Mesothelial cell of epicardium (in vitro differentiated cells): ENCODE measurements at regions not wholly inside any gene's neighbourhood (a gene's known extent, or its start where the extent isn't known, plus 50 kb on each side); places are given as distances from the start of the nearest gene placed in this dataset.
"Not testable (repeated sequence)": the region's sequence is repeated elsewhere in the genome, so short reads cannot be mapped to it uniquely, and the experiment has no call there.

Experiments used
- DNase-seq, 2 experiments: peaks; one replicate each; pipeline ENCODE4 v3.0.0; 2021; ENCODE audit warnings: low spot score in 2 of 2; ENCODE audit not compliant: unreplicated experiment in 2 of 2
- H3K27ac Mint-ChIP-seq: 2 replicates; pipeline ENCODE4 v1.8.0; 2021; ENCODE audit warnings: mixed read lengths
- H3K27me3 Mint-ChIP-seq: 2 replicates; pipeline ENCODE4 v1.8.0; 2021; ENCODE audit warnings: low read depth, mixed read lengths
- H3K36me3 Mint-ChIP-seq: 2 replicates; pipeline ENCODE4 v1.8.0; 2021; ENCODE audit warnings: mixed read lengths
- H3K4me1 Mint-ChIP-seq: 2 replicates; pipeline ENCODE4 v1.8.0; 2021; ENCODE audit warnings: mixed read lengths
- H3K4me3 Mint-ChIP-seq: 2 replicates; pipeline ENCODE4 v1.8.0; 2021; ENCODE audit warnings: mild to moderate bottlenecking, moderate library complexity, mixed read lengths
- H3K9me3 Mint-ChIP-seq: 2 replicates; pipeline ENCODE4 v1.8.0; 2021; ENCODE audit warnings: mixed read lengths
- CTCF ChIP-seq: fragments of 200-600 bp; sonication (generic); IDR thresholded peaks from one replicate; pipeline ENCODE4 v1.5.0; 2021; ENCODE audit warnings: antibody characterized with exemption; ENCODE audit not compliant: unreplicated experiment

DNA sequence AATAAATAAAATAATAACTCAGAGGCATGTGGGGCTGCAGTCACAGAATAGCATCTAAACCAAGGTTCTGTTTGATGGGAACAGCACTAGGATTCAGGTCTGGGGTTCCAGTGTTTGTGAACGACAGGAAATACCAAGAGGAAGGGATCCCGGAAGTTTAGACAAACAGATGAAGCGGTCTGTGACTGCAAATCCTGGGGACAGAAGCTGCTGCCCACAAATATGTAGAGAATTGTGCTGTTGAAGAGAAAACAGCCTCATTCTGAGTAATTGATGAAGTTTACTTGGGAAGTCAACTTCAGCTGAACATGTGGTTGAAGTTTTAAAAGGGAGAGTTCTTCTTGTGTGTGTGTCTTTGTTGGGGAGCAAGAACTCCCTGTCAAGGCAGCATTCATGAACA is 98.4 kb upstream of the TBX5 start:
- peaks cover 26% of the 10 kb centered on the region for H3K4me1 Mint-ChIP-seq
- no peaks in the 10 kb centered on the region for H3K9me3 Mint-ChIP-seq
- no peak overlapping the region for H3K27ac Mint-ChIP-seq
- no peak for DNase-seq
- no peak overlapping the region for H3K4me3 Mint-ChIP-seq
- peaks cover 88% of the 10 kb centered on the region for H3K27me3 Mint-ChIP-seq
- H3K36me3 Mint-ChIP-seq, result no peaks in the 10 kb centered on the region
- no peak for TF ChIP-seq CTCF

DNA sequence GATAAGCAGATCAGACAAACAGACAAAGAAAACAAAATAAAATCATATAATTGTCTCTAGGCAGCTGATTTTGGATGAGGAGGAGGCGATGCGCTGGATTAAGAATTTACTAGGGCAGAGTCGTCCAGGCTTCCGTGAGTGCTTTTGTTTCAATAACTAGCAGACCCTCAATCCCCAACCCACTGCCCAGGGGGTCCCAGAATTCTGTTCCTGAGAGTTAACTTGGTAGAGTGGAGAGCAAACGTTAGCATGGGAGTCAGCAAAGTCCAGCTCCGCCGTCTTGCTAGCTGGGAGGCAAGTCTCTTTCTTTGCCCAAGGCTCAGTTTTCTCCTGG is 95.5 kb upstream of the TBX5 start:
- DNase-seq, result no peak
- no peak for TF ChIP-seq CTCF
- H3K36me3 Mint-ChIP-seq, result no peaks in the 10 kb centered on the region
- H3K4me1 Mint-ChIP-seq, result peaks cover 20% of the 10 kb centered on the region
- H3K9me3 Mint-ChIP-seq, result no peaks in the 10 kb centered on the region
- peak overlapping the region; percentile 55 for H3K4me3 Mint-ChIP-seq
- peak overlapping the region; percentile 79 for H3K27ac Mint-ChIP-seq
- H3K27me3 Mint-ChIP-seq, result peaks cover 95% of the 10 kb centered on the region

DNA sequence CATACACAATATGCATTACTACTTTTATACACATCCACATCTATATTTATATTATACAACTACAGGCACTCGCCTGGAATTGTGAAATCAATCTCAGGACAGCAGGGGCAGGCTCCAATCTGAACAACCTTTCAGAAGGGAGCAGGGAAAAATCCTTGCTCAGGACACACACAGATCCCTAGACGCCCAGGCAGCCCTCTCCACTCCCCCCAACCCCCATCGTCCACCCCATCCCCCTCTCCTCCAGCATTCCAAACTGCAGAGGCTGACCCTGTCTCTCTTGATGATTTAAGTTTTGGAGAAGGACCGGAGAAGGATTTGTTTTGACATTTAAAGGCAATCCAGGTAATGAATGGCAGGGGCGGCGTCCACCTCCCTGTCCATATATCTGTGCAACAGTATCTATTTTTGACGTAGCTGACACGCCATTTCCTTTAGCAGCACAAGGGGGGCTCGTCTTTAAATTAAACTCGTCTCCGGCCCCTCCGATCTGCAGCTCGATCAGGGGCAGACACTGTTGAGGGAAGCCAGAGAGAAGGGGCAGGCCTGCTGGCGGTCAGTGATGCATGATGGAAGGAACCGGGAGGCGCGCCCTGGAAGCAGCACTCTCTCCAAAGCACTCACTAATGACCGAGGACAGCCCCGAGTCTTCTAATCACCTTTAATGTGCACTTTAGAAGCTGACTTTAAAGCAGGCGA is 95.0 kb upstream of the TBX5 start:
- no peak for TF ChIP-seq CTCF
- Mint-ChIP-seq H3K27ac (peak overlapping the region; percentile 79), H3K27me3 (peaks cover 95% of the 10 kb centered on the region), H3K4me3 (peak overlapping the region; percentile 55), H3K36me3 (no peaks in the 10 kb centered on the region), H3K4me1 (peaks cover 20% of the 10 kb centered on the region), H3K9me3 (no peaks in the 10 kb centered on the region)
- no peak for DNase-seq

DNA sequence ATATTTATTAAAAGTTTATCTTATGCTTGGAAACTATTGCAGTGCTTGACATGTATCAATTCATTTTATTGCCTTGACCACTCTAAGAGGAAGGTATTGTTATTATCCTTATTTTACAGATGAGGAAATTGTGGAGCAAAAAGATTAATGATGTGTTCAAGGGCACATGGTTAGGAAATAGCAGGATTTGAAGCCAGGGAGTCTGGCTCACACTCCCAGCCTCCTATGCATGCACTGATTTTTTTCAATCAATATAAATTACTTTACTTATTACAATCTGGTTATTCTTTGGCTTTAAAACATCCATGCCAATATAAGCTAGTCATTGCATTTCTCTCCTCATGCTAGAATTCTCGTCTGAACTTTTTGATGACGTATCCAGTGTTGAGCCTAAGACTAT is 94.2 kb upstream of the TBX5 start:
- H3K27ac Mint-ChIP-seq, result no peak overlapping the region
- H3K4me3 Mint-ChIP-seq, result no peak overlapping the region
- no peaks in the 10 kb centered on the region for H3K36me3 Mint-ChIP-seq
- DNase-seq, result no peak
- peaks cover 95% of the 10 kb centered on the region for H3K27me3 Mint-ChIP-seq
- H3K4me1 Mint-ChIP-seq, result peaks cover 20% of the 10 kb centered on the region
- no peaks in the 10 kb centered on the region for H3K9me3 Mint-ChIP-seq
- no peak for TF ChIP-seq CTCF

- peaks cover 95% of the 10 kb centered on the region for H3K27me3 Mint-ChIP-seq
- no peak overlapping the region for H3K4me3 Mint-ChIP-seq
- no peaks in the 10 kb centered on the region for H3K36me3 Mint-ChIP-seq
- no peaks in the 10 kb centered on the region for H3K9me3 Mint-ChIP-seq
- no peak overlapping the region for H3K27ac Mint-ChIP-seq
- TF ChIP-seq CTCF, result no peak
- no peak for DNase-seq
- peaks cover 20% of the 10 kb centered on the region for H3K4me1 Mint-ChIP-seq
Observed at GRCh38 chr12:114499338-114499737, 93.4 kb upstream of the TBX5 start.

DNA sequence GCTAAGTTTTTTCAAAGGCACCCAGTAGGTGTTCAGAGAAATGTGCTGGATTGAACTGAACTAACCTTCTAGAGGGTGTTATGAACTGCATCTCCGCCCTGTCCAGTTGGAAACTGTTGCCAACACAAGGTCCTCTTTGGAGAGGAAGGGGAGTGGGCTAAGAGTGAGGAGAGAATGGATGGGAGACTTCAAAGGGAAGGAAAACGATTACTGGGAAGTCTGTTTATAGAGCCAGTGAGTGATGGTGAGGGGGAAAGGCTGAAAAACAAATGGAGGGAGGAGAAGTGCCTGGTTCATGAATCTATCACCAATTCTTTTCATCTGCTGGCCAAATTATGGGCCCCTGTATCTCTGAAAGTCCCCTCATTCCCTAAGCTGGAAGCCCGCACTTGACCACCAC is 86.0 kb upstream of the TBX5 start:
- Mint-ChIP-seq H3K4me1 (no peaks in the 10 kb centered on the region), H3K36me3 (no peaks in the 10 kb centered on the region), H3K27me3 (peaks cover 84% of the 10 kb centered on the region), H3K27ac (no peak overlapping the region), H3K4me3 (no peak overlapping the region), H3K9me3 (no peaks in the 10 kb centered on the region)
- TF ChIP-seq CTCF, result no peak
- no peak for DNase-seq

GRCh38 chr12:114484822-114485459 is 79.0 kb upstream of the TBX5 start:
- H3K4me3 Mint-ChIP-seq, H3K27ac Mint-ChIP-seq, DNase-seq, H3K4me1 Mint-ChIP-seq, H3K9me3 Mint-ChIP-seq, H3K36me3 Mint-ChIP-seq: not testable (repeated sequence)
- peaks cover 75% of the 10 kb centered on the region for H3K27me3 Mint-ChIP-seq
